WERI-Rb-1 (cell line): ENCODE measurements at regions not wholly inside any gene's neighbourhood (a gene's known extent, or its start where the extent isn't known, plus 50 kb on each side); places are given as distances from the start of the nearest gene placed in this dataset.

ENCODE experiments used
- DNase-seq: peaks from one replicate; pipeline ENCODE4 v3.0.0-alpha.2; 2020
- H3K27ac ChIP-seq: fragments of 250-450 bp; sonication (Bioruptor Pico); 2 replicates; pipeline ENCODE4 v1.5.1; 2020; ENCODE audit warnings: mild to moderate bottlenecking, moderate library complexity
- H3K27me3 ChIP-seq: fragments of 250-450 bp; sonication (Bioruptor Pico); 2 replicates; pipeline ENCODE4 v1.5.1; 2021; ENCODE audit warnings: mild to moderate bottlenecking, low read depth, moderate library complexity; ENCODE audit not compliant: insufficient read depth, severe bottlenecking
- H3K36me3 ChIP-seq: fragments of 250-450 bp; sonication (Bioruptor Pico); 2 replicates; pipeline ENCODE4 v1.5.1; 2020; ENCODE audit warnings: mild to moderate bottlenecking, moderate library complexity
- H3K4me3 ChIP-seq: 2 replicates; pipeline ENCODE4 v1.5.1; 2011; ENCODE audit warnings: low read depth, mild to moderate bottlenecking, control low read depth, low read length
- H3K9me3 ChIP-seq: fragments of 250-450 bp; sonication (Bioruptor Pico); 2 replicates; pipeline ENCODE4 v1.5.1; 2021; ENCODE audit warnings: mild to moderate bottlenecking, moderate library complexity; ENCODE audit not compliant: severe bottlenecking
- TF ChIP-seq, protein P1 (sequence below): IDR thresholded peaks from 2 replicates; pipeline ENCODE4 v1.5.1; 2011; ENCODE audit warnings: low read depth, mild to moderate bottlenecking, control low read depth, inconsistent platforms, low read length

DNA sequence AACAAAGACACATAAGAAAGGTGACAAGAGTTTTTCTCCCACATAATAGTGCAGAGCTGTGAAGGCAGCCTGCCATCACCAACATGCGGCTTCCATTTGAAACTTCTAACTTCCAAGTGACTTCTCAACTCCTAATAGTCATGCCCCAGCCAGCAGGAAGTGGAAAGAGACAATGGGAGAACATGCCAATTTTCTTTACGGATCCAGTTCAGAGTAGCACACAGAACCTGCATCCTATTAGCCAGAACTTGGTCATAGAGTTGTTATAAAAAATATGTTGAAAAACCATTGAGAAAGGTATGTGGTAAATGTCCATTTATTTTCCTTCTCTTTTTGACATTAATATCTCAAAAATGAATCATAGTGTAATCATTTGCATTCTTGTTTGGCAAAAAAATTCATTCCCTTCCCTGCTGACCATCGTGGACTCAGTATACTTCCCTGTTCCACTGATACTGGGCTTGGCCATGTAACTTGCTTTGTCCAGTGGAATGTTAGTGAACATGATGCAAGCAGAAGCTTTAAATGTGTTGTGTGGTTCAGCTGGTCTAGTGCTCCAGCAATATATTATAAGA is 197.4 kb downstream of the SEC16B start:
- no peak for DNase-seq
- TF ChIP-seq, protein P1, sequence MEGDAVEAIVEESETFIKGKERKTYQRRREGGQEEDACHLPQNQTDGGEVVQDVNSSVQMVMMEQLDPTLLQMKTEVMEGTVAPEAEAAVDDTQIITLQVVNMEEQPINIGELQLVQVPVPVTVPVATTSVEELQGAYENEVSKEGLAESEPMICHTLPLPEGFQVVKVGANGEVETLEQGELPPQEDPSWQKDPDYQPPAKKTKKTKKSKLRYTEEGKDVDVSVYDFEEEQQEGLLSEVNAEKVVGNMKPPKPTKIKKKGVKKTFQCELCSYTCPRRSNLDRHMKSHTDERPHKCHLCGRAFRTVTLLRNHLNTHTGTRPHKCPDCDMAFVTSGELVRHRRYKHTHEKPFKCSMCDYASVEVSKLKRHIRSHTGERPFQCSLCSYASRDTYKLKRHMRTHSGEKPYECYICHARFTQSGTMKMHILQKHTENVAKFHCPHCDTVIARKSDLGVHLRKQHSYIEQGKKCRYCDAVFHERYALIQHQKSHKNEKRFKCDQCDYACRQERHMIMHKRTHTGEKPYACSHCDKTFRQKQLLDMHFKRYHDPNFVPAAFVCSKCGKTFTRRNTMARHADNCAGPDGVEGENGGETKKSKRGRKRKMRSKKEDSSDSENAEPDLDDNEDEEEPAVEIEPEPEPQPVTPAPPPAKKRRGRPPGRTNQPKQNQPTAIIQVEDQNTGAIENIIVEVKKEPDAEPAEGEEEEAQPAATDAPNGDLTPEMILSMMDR = no peak
- Histone ChIP-seq H3K9me3 (peaks cover 10% of the 10 kb centered on the region), H3K36me3 (no peaks in the 10 kb centered on the region), H3K27ac (no peak overlapping the region), H3K4me3 (no peak overlapping the region), H3K27me3 (no peaks in the 10 kb centered on the region)

DNA sequence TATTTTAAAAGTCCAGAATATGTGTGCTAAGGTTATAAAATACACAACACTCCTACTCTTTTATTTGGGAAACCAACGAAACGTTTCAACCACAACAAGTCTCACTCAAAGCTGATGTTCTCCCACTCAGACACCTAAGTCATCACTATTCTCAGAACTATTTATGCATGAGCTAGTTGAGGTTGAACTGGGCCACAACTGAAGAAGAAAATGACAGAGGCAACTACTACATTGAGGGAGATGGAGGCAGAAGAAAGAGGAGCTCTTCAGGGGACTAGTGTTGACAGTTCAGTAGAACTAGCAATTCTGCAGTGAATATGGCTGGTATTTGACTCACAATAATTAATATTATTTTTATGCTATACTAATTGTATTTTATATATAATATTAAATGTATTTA is 198.2 kb downstream of the SEC16B start:
- no peak for DNase-seq
- no peaks in the 10 kb centered on the region for H3K27me3 ChIP-seq
- H3K9me3 ChIP-seq = peaks cover 10% of the 10 kb centered on the region
- H3K36me3 ChIP-seq = no peaks in the 10 kb centered on the region
- H3K4me3 ChIP-seq = no peak overlapping the region
- TF ChIP-seq, protein P1 = no peak
- no peak overlapping the region for H3K27ac ChIP-seq

DNA sequence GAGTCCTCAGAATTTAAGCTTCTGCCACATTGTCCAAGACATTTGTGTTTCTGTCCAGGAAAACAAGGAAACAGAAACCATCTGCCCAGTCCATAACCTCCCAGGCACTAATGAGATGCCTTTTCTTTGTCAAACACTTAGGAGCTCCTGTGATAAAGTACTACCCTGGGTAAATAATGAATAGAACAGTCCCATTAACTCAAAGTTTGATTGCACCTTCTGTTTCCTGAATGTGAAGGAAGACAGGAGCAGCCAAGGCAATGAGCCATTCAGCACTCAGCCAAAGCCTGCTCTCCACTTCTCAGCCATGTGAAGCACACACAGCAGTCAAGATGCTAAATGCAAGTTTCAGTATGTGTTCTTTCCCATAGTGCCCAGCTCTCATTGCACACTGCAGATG is 199.8 kb downstream of the SEC16B start:
- TF ChIP-seq, protein P1 = no peak
- peaks cover 10% of the 10 kb centered on the region for H3K9me3 ChIP-seq
- no peaks in the 10 kb centered on the region for H3K36me3 ChIP-seq
- H3K27me3 ChIP-seq = no peaks in the 10 kb centered on the region
- no peak overlapping the region for H3K27ac ChIP-seq
- DNase-seq = no peak
- H3K4me3 ChIP-seq = no peak overlapping the region

DNA sequence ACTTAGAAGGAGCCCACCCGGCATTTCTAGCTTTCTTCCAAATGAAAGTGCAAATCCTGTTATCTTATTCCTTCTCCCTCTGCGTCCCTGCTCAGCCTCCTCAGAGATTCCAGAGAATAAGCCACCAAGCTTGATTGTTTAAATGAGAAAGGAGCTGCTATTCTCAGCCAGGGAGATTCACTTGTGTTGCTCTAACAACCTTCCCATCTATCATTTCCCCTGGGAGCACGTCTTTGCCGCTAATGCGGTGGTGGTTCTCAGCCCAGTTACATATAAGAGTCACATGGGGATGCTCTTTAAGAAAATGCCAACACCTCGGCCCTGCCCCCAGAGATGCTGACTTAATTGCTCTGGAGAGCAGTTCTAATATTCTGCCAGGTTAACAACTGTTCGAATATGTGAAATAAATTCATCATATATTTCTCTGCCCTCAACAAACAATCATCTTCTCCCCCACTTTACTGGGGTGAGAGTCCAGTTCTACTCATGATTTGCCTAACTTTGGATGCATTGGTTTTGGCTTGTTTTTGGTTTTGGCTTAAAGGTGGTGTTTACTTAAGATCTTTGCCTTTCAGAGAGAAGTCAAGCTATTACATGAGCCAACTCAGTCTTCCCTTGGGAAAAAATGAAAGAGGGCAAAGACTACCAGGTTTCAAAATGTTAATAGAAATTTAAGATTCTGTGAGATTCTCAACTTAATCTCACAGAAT is 213.9 kb downstream of the SEC16B start:
- Histone ChIP-seq H3K9me3 (peaks cover 3% of the 10 kb centered on the region), H3K36me3 (no peaks in the 10 kb centered on the region), H3K4me3 (no peak overlapping the region), H3K27me3 (no peaks in the 10 kb centered on the region), H3K27ac (no peak overlapping the region)
- no peak for DNase-seq
- TF ChIP-seq, protein P1 = no peak

DNA sequence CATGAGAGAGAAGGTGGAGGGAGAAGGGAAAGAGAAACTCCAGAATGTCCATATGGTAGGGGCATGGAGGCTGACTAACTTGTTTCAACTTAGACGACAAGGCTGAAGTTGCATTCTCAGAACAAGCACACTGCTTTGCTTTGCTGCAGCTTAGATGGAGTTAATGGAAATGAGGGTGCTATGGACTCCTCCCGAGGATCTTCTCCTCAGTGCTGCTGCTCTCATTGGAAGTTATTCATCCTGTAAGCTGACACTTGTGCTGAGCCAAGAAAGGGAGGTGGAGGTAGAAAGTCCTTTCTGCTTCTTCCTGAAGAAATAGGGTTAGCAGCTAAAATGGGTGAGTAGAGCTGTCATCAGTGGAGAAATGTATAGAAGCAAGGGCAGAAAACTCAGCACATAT is 215.3 kb downstream of the SEC16B start:
- H3K27me3 ChIP-seq = no peaks in the 10 kb centered on the region

More for the DNA sequence above, 215.3 kb downstream of the SEC16B start:
- H3K9me3 ChIP-seq = no peaks in the 10 kb centered on the region
- no peaks in the 10 kb centered on the region for H3K36me3 ChIP-seq
- TF ChIP-seq, protein P1 = no peak
- H3K27ac ChIP-seq = no peak overlapping the region
- DNase-seq = no peak
- no peak overlapping the region for H3K4me3 ChIP-seq
